ENCODE measurements at regions not wholly inside any gene's neighbourhood (a gene's known extent, or its start where the extent isn't known, plus 50 kb on each side); places are given as distances from the start of the nearest gene placed in this dataset.

DNA sequence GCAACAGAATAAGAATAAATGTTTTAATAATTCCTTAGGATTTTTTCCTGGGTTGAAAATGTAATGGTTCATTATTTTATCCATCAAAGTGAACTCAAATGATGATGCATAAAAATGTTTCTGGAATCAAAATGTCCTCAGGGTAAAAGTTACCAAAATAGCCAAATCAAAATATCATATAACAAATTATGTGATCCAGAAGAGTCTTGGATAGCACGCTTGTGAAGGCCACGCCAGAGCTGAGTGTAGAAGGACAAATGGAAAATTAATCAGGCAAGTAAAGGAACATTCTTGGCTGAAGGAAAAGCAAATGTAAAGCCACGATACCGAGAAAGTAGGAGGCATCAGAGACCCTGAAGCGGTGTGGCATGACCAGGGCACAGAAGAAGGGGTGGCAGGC is 169.2 kb downstream of the CAPZA3 start:
- Mint-ChIP-seq H3K27me3 (no peaks in the 10 kb centered on the region), H3K9me3 (ENCODE audit: low read depth) (peaks cover 8% of the 10 kb centered on the region), H3K27ac (no peak overlapping the region), H3K4me1 (ENCODE audit: low read depth) (peaks cover 14% of the 10 kb centered on the region), H3K36me3 (ENCODE audit: insufficient read depth) (no peaks in the 10 kb centered on the region), H3K4me3 (ENCODE audit: low read depth) (no peak overlapping the region)
- no peak for DNase-seq (ENCODE audit: low spot score, unreplicated experiment)
- TF ChIP-seq, protein P1, sequence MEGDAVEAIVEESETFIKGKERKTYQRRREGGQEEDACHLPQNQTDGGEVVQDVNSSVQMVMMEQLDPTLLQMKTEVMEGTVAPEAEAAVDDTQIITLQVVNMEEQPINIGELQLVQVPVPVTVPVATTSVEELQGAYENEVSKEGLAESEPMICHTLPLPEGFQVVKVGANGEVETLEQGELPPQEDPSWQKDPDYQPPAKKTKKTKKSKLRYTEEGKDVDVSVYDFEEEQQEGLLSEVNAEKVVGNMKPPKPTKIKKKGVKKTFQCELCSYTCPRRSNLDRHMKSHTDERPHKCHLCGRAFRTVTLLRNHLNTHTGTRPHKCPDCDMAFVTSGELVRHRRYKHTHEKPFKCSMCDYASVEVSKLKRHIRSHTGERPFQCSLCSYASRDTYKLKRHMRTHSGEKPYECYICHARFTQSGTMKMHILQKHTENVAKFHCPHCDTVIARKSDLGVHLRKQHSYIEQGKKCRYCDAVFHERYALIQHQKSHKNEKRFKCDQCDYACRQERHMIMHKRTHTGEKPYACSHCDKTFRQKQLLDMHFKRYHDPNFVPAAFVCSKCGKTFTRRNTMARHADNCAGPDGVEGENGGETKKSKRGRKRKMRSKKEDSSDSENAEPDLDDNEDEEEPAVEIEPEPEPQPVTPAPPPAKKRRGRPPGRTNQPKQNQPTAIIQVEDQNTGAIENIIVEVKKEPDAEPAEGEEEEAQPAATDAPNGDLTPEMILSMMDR (IDR thresholded peaks at IDR 0.05; ENCODE audit: unreplicated experiment): no peak

DNA sequence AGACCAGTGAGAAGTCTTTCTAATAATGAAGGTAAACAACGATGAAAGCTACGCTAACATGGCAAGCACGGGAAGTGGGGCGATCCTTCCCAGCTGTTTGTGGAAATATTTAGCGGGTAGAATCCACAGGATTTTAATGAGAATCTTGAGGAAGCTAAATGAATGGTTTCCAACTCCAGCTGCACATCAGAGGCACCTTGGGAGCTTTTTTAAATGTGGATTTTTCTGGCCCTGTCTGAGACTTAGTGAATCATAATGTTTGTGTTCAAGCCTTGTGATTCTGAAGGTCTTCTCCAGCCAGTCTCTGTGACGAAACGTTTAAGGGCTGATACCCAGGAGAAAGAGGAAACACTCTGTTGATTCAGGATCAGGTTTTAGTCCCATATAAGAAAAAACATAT is 169.8 kb downstream of the CAPZA3 start:
- Mint-ChIP-seq H3K27ac (no peak overlapping the region), H3K4me3 (ENCODE audit: low read depth) (no peak overlapping the region), H3K27me3 (no peaks in the 10 kb centered on the region), H3K9me3 (ENCODE audit: low read depth) (peaks cover 7% of the 10 kb centered on the region), H3K4me1 (ENCODE audit: low read depth) (peaks cover 14% of the 10 kb centered on the region), H3K36me3 (ENCODE audit: insufficient read depth) (peaks cover 1% of the 10 kb centered on the region)
- TF ChIP-seq, protein P1 (IDR thresholded peaks at IDR 0.05; ENCODE audit: unreplicated experiment): no peak
- DNase-seq (ENCODE audit: low spot score, unreplicated experiment): no peak

DNA sequence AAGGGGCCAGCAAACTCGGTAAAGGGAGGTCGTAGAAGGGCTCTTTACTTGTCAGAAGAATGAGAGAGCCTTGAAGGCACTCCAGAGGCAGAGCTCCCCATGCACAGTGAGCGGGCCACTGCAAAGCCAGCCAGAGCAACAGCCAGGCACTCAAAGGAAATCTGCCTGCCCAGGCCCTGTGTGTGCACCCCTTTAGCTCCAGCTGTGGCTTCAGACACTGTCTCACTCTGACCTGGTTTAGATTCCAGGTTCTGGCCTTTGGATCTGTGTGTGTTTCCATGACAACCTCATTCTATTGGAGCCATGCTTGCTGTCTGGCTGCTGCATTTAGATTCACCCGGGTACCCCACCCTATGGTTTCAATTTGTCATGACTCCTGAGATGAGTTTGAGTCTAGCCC is 170.3 kb downstream of the CAPZA3 start:
- Mint-ChIP-seq H3K27me3 (no peaks in the 10 kb centered on the region), H3K9me3 (ENCODE audit: low read depth) (peaks cover 7% of the 10 kb centered on the region), H3K27ac (no peak overlapping the region)

DNA sequence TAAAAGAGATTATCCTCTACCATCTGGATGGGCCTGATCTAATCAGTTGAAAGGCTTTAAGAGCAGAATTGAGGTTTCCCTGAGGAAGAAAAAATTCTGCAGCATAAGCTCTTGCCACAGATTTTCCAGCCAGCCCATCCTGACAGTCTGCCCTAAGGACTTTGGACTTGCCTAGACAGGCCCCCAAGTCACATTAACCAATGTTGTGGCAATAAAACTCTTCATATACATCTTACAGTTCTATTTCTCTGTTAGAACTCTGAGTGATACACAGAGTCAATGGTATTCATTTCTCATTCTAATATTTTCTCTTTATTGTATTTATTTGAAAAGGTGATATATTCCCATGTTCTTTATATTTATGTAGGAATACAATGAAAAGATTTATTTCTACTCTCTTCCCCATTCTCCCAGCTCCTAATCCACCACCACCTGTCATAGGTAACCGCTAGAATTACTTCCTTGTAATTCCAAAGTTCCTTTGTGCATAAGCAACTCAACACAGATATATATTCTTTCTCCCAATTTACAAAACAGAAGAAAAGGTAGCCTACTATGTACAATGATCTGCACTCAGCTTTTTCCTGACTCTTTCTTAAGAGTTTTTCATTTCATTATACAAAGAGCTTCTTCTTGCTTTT is 182.1 kb downstream of the CAPZA3 start:
- peaks cover 3% of the 10 kb centered on the region for H3K4me1 Mint-ChIP-seq (ENCODE audit: low read depth)
- TF ChIP-seq, protein P1 (IDR thresholded peaks at IDR 0.05; ENCODE audit: unreplicated experiment): no peak
- no peak for DNase-seq (ENCODE audit: low spot score, unreplicated experiment)
- no peaks in the 10 kb centered on the region for H3K9me3 Mint-ChIP-seq (ENCODE audit: low read depth)
- no peak overlapping the region for H3K27ac Mint-ChIP-seq
- H3K36me3 Mint-ChIP-seq (ENCODE audit: insufficient read depth): no peaks in the 10 kb centered on the region
- no peak overlapping the region for H3K4me3 Mint-ChIP-seq (ENCODE audit: low read depth)
- peaks cover 5% of the 10 kb centered on the region for H3K27me3 Mint-ChIP-seq

More for the DNA sequence above, 170.3 kb downstream of the CAPZA3 start:
- H3K4me1 Mint-ChIP-seq (ENCODE audit: low read depth): peaks cover 14% of the 10 kb centered on the region
- no peak for DNase-seq (ENCODE audit: low spot score, unreplicated experiment)
- H3K36me3 Mint-ChIP-seq (ENCODE audit: insufficient read depth): peaks cover 1% of the 10 kb centered on the region
- H3K4me3 Mint-ChIP-seq (ENCODE audit: low read depth): no peak overlapping the region
- TF ChIP-seq, protein P1 (IDR thresholded peaks at IDR 0.05; ENCODE audit: unreplicated experiment): no peak

DNA sequence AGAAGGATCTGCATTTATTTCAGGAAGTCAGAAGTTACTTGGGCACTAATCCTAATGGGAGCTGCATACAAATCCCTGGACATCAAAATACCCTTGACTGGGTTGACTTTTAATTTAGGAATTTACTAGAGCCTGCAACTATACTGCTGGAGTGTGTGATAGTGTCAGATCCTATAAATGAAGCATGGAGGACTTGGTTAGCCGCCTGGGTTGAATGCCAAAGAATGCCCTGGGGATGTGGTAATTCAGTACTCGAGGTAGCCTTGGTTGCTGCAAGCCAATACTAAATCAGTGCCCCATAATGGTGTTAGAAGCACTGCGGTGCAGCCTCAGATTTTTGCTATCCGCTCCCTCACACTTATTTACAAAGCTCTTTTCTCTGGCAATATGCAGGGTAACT is 184.9 kb downstream of the CAPZA3 start:
- peaks cover 5% of the 10 kb centered on the region for H3K27me3 Mint-ChIP-seq
- no peak overlapping the region for H3K4me3 Mint-ChIP-seq (ENCODE audit: low read depth)
- peaks cover 5% of the 10 kb centered on the region for H3K4me1 Mint-ChIP-seq (ENCODE audit: low read depth)
- no peak overlapping the region for H3K27ac Mint-ChIP-seq
- TF ChIP-seq, protein P1 (IDR thresholded peaks at IDR 0.05; ENCODE audit: unreplicated experiment): no peak
- no peaks in the 10 kb centered on the region for H3K36me3 Mint-ChIP-seq (ENCODE audit: insufficient read depth)
- no peaks in the 10 kb centered on the region for H3K9me3 Mint-ChIP-seq (ENCODE audit: low read depth)
- DNase-seq (ENCODE audit: low spot score, unreplicated experiment): no peak
